H1 (cell line): ENCODE measurements at regions not wholly inside any gene's neighbourhood (a gene's known extent, or its start where the extent isn't known, plus 50 kb on each side); places are given as distances from the start of the nearest gene placed in this dataset.

Source experiments
- EP300 ChIP-seq, 2 experiments: IDR thresholded peaks; 1 replicate in 1 of 2; 2 replicates in 1 of 2; pipeline ENCODE4 v1.6.1; 2011 to 2012; ENCODE audit warnings: low read depth in 2 of 2, low read length in 2 of 2, mild to moderate bottlenecking in 2 of 2, borderline replicate concordance in 1 of 2, inconsistent platforms in 1 of 2, moderate library complexity in 1 of 2
- HDAC2 ChIP-seq, 2 experiments: fragments of 300-600 bp in 1 of 2; sonication (generic) in 1 of 2; IDR thresholded peaks; 2 replicates each; pipeline ENCODE4 v1.6.1; 2011 to 2012; ENCODE audit warnings: low read depth in 2 of 2, low read length in 2 of 2, mild to moderate bottlenecking in 2 of 2, moderate library complexity in 2 of 2, borderline replicate concordance in 1 of 2, inconsistent platforms in 1 of 2
- KDM5A ChIP-seq: fragments of 200-600 bp; IDR thresholded peaks from 2 replicates; pipeline ENCODE4 v1.7.1; 2012; ENCODE audit warnings: mild to moderate bottlenecking, low read length, inconsistent platforms, mixed read lengths
- POLR2A ChIP-seq, 2 experiments: IDR thresholded peaks; 1 replicate in 1 of 2; 2 replicates in 1 of 2; pipeline ENCODE4 v1.6.1; 2011; ENCODE audit warnings: low read depth in 2 of 2, low read length in 2 of 2, mild to moderate bottlenecking in 2 of 2; ENCODE audit errors: control extremely low read depth in 1 of 2
- POU5F1 ChIP-seq: IDR thresholded peaks from 2 replicates; pipeline ENCODE4 v1.6.1; 2011; ENCODE audit warnings: low read depth, mild to moderate bottlenecking, low read length, moderate library complexity
- SIN3A ChIP-seq, 2 experiments: IDR thresholded peaks in 1 of 2; conservative IDR thresholded peaks in 1 of 2; 2 replicates each; pipeline ENCODE4 v1.6.1; 2011 to 2012; ENCODE audit warnings: low read length in 2 of 2, improper control_type of control experiment in 1 of 2, low read depth in 1 of 2, mild to moderate bottlenecking in 1 of 2
- SP1 ChIP-seq: IDR thresholded peaks from 2 replicates; pipeline ENCODE4 v1.6.1; 2011; ENCODE audit warnings: low read depth, low read length
- SRF ChIP-seq: IDR thresholded peaks from 2 replicates; pipeline ENCODE4 v1.6.1; 2011; ENCODE audit warnings: mild to moderate bottlenecking, low read depth, low read length, moderate library complexity
- TAF7 ChIP-seq: optimal IDR thresholded peaks from 2 replicates; pipeline ENCODE3; 2011; ENCODE audit warnings: low read depth, mild to moderate bottlenecking, inconsistent platforms, low read length, moderate library complexity, borderline replicate concordance
- TF ChIP-seq, protein P1 (sequence below): fragments of 300-600 bp; sonication (generic); IDR thresholded peaks from 2 replicates; pipeline ENCODE4 v1.7.1; 2012; ENCODE audit warnings: low read length, moderate library complexity, mild to moderate bottlenecking, inconsistent platforms; ENCODE audit not compliant: insufficient replicate concordance
- TF ChIP-seq, protein P2 (sequence below): IDR thresholded peaks from 2 replicates; pipeline ENCODE4 v1.6.1; 2012; ENCODE audit warnings: inconsistent platforms

DNA sequence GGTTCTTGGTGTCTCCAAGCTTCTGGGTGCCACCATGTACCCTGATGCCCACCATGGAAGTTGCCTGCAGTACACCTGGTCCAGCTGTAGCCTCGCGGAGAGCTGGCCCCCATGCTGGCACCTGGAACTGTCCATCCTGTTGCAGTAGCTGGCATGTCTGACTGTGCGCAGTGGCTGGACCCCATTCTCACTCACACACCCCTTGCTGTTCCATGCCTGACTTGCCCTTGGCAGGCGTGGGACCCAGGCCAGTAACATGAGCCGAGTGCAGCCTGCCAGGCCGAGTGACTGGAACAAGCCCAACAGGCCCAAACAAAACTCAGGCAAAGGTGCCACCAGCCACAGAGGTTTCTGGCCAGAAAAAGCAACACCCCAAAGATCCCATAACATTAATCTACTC is 73.8 kb downstream of the NEURL3 start (continued):
- TF ChIP-seq, protein P1, sequence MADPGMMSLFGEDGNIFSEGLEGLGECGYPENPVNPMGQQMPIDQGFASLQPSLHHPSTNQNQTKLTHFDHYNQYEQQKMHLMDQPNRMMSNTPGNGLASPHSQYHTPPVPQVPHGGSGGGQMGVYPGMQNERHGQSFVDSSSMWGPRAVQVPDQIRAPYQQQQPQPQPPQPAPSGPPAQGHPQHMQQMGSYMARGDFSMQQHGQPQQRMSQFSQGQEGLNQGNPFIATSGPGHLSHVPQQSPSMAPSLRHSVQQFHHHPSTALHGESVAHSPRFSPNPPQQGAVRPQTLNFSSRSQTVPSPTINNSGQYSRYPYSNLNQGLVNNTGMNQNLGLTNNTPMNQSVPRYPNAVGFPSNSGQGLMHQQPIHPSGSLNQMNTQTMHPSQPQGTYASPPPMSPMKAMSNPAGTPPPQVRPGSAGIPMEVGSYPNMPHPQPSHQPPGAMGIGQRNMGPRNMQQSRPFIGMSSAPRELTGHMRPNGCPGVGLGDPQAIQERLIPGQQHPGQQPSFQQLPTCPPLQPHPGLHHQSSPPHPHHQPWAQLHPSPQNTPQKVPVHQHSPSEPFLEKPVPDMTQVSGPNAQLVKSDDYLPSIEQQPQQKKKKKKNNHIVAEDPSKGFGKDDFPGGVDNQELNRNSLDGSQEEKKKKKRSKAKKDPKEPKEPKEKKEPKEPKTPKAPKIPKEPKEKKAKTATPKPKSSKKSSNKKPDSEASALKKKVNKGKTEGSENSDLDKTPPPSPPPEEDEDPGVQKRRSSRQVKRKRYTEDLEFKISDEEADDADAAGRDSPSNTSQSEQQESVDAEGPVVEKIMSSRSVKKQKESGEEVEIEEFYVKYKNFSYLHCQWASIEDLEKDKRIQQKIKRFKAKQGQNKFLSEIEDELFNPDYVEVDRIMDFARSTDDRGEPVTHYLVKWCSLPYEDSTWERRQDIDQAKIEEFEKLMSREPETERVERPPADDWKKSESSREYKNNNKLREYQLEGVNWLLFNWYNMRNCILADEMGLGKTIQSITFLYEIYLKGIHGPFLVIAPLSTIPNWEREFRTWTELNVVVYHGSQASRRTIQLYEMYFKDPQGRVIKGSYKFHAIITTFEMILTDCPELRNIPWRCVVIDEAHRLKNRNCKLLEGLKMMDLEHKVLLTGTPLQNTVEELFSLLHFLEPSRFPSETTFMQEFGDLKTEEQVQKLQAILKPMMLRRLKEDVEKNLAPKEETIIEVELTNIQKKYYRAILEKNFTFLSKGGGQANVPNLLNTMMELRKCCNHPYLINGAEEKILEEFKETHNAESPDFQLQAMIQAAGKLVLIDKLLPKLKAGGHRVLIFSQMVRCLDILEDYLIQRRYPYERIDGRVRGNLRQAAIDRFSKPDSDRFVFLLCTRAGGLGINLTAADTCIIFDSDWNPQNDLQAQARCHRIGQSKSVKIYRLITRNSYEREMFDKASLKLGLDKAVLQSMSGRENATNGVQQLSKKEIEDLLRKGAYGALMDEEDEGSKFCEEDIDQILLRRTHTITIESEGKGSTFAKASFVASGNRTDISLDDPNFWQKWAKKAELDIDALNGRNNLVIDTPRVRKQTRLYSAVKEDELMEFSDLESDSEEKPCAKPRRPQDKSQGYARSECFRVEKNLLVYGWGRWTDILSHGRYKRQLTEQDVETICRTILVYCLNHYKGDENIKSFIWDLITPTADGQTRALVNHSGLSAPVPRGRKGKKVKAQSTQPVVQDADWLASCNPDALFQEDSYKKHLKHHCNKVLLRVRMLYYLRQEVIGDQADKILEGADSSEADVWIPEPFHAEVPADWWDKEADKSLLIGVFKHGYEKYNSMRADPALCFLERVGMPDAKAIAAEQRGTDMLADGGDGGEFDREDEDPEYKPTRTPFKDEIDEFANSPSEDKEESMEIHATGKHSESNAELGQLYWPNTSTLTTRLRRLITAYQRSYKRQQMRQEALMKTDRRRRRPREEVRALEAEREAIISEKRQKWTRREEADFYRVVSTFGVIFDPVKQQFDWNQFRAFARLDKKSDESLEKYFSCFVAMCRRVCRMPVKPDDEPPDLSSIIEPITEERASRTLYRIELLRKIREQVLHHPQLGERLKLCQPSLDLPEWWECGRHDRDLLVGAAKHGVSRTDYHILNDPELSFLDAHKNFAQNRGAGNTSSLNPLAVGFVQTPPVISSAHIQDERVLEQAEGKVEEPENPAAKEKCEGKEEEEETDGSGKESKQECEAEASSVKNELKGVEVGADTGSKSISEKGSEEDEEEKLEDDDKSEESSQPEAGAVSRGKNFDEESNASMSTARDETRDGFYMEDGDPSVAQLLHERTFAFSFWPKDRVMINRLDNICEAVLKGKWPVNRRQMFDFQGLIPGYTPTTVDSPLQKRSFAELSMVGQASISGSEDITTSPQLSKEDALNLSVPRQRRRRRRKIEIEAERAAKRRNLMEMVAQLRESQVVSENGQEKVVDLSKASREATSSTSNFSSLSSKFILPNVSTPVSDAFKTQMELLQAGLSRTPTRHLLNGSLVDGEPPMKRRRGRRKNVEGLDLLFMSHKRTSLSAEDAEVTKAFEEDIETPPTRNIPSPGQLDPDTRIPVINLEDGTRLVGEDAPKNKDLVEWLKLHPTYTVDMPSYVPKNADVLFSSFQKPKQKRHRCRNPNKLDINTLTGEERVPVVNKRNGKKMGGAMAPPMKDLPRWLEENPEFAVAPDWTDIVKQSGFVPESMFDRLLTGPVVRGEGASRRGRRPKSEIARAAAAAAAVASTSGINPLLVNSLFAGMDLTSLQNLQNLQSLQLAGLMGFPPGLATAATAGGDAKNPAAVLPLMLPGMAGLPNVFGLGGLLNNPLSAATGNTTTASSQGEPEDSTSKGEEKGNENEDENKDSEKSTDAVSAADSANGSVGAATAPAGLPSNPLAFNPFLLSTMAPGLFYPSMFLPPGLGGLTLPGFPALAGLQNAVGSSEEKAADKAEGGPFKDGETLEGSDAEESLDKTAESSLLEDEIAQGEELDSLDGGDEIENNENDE, result no peak
- TF ChIP-seq, protein P2, sequence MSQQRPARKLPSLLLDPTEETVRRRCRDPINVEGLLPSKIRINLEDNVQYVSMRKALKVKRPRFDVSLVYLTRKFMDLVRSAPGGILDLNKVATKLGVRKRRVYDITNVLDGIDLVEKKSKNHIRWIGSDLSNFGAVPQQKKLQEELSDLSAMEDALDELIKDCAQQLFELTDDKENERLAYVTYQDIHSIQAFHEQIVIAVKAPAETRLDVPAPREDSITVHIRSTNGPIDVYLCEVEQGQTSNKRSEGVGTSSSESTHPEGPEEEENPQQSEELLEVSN, result no peak
- no peak for TF ChIP-seq POU5F1
- TF ChIP-seq SIN3A (conservative IDR thresholded peaks at IDR 0.05 in 1 of 2, IDR thresholded peaks at IDR 0.05 in 1 of 2; ENCODE audit: low read depth in 1 of 2, low read length in 2 of 2), result no peak
- TF ChIP-seq SP1, result no peak
- TF ChIP-seq POLR2A (IDR thresholded peaks at IDR 0.05; ENCODE audit: control extremely low read depth in 1 of 2, low read depth in 2 of 2, low read length in 2 of 2), result no peak
- no peak for TF ChIP-seq HDAC2 (IDR thresholded peaks at IDR 0.05; ENCODE audit: borderline replicate concordance in 1 of 2, low read depth in 2 of 2, low read length in 2 of 2)
- no peak for TF ChIP-seq EP300 (IDR thresholded peaks at IDR 0.05; ENCODE audit: borderline replicate concordance in 1 of 2, low read depth in 2 of 2, low read length in 2 of 2)
- TF ChIP-seq SRF, result no peak
- TF ChIP-seq TAF7, result no peak
- TF ChIP-seq KDM5A, result no peak
